HG03521 (cell line): ENCODE measurements at regions not wholly inside any gene's neighbourhood (a gene's known extent, or its start where the extent isn't known, plus 50 kb on each side); places are given as distances from the start of the nearest gene placed in this dataset.
"Not testable (repeated sequence)": the region's sequence is repeated elsewhere in the genome, so short reads cannot be mapped to it uniquely, and the experiment has no call there.

Experiments
- ATAC-seq: cut with Tn5 transposase; IDR thresholded peaks from one replicate; pipeline ENCODE4 v1.9.1; 2021; ENCODE audit warnings: mild to moderate bottlenecking, moderate library complexity; ENCODE audit not compliant: unreplicated experiment

GRCh38 chr5:99368726-99369125 is 439.9 kb upstream of the CHD1 start:
- ATAC-seq, result no peak

- ATAC-seq, result no peak
These were observed 427.1 kb upstream of the CHD1 start for GRCh38 chr5:99355881-99356280.

GRCh38 chr5:99349787-99350186 is 421.0 kb upstream of the CHD1 start:
- ATAC-seq, result no peak

GRCh38 chr5:99348597-99348996 is 419.8 kb upstream of the CHD1 start:
- no peak for ATAC-seq

GRCh38 chr5:99339758-99340157 is 411.0 kb upstream of the CHD1 start:
- not testable (repeated sequence) for ATAC-seq

GRCh38 chr5:99334936-99335335 is 406.1 kb upstream of the CHD1 start:
- no peak for ATAC-seq

- no peak for ATAC-seq
These were observed 402.3 kb upstream of the CHD1 start for GRCh38 chr5:99331061-99331460.

- ATAC-seq, result no peak
These were observed 391.6 kb upstream of the CHD1 start for GRCh38 chr5:99320436-99320835.

- no peak for ATAC-seq
These were observed 388.3 kb upstream of the CHD1 start for GRCh38 chr5:99317136-99317535.

GRCh38 chr5:99316484-99316883 is 387.7 kb upstream of the CHD1 start:
- no peak for ATAC-seq

- ATAC-seq, result no peak
These were observed 386.8 kb upstream of the CHD1 start for GRCh38 chr5:99315413-99316183.

GRCh38 chr5:99314721-99315120 is 385.9 kb upstream of the CHD1 start:
- no peak for ATAC-seq

GRCh38 chr5:99308131-99308530 is 379.3 kb upstream of the CHD1 start:
- ATAC-seq, result no peak

- no peak for ATAC-seq
These were observed 376.3 kb upstream of the CHD1 start for GRCh38 chr5:99305045-99305580.

- no peak for ATAC-seq
These were observed 356.8 kb upstream of the CHD1 start for GRCh38 chr5:99285606-99286005.

GRCh38 chr5:99275128-99275527 is 346.3 kb upstream of the CHD1 start:
- ATAC-seq, result no peak

- no peak for ATAC-seq
These were observed 343.8 kb upstream of the CHD1 start for GRCh38 chr5:99272576-99272975.

GRCh38 chr5:99258819-99259218 is 330.0 kb upstream of the CHD1 start:
- ATAC-seq, result no peak

GRCh38 chr5:99248066-99248465 is 319.3 kb upstream of the CHD1 start:
- no peak for ATAC-seq

GRCh38 chr5:99247346-99247745 is 318.5 kb upstream of the CHD1 start:
- ATAC-seq, result no peak

- no peak for ATAC-seq
These were observed 314.3 kb upstream of the CHD1 start for GRCh38 chr5:99243111-99243510.

GRCh38 chr5:99239826-99240360 is 311.1 kb upstream of the CHD1 start:
- no peak for ATAC-seq
